DOHH2 (cell line): ENCODE measurements at regions not wholly inside any gene's neighbourhood (a gene's known extent, or its start where the extent isn't known, plus 50 kb on each side); places are given as distances from the start of the nearest gene placed in this dataset.

Experiments
- EZH2phosphoT487 ChIP-seq: fragments of 200-600 bp; sonication (generic); IDR thresholded peaks from 2 replicates; pipeline ENCODE4 v1.6.1; 2017; ENCODE audit warnings: borderline replicate concordance, mild to moderate bottlenecking, antibody characterized with exemption, low read length, moderate library complexity, mixed read lengths
- TF ChIP-seq, protein P1 (sequence below): fragments of 200-600 bp; sonication (generic); IDR thresholded peaks from one replicate; pipeline ENCODE4 v1.5.1; 2014; ENCODE audit warnings: antibody characterized with exemption, mild to moderate bottlenecking, low read depth, low read length; ENCODE audit not compliant: poor library complexity, severe bottlenecking

- TF ChIP-seq, protein P1, sequence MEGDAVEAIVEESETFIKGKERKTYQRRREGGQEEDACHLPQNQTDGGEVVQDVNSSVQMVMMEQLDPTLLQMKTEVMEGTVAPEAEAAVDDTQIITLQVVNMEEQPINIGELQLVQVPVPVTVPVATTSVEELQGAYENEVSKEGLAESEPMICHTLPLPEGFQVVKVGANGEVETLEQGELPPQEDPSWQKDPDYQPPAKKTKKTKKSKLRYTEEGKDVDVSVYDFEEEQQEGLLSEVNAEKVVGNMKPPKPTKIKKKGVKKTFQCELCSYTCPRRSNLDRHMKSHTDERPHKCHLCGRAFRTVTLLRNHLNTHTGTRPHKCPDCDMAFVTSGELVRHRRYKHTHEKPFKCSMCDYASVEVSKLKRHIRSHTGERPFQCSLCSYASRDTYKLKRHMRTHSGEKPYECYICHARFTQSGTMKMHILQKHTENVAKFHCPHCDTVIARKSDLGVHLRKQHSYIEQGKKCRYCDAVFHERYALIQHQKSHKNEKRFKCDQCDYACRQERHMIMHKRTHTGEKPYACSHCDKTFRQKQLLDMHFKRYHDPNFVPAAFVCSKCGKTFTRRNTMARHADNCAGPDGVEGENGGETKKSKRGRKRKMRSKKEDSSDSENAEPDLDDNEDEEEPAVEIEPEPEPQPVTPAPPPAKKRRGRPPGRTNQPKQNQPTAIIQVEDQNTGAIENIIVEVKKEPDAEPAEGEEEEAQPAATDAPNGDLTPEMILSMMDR: no peak
- no peak for TF ChIP-seq EZH2phosphoT487
Measured at GRCh38 chrY:8128578-8128977, 1208.7 kb upstream of the TSPY4 start.
